ENCODE measurements at regions not wholly inside any gene's neighbourhood (a gene's known extent, or its start where the extent isn't known, plus 50 kb on each side); places are given as distances from the start of the nearest gene placed in this dataset.
A peak's percentile ranks its signal among the peaks of the same experiment; 100 is the strongest.

GRCh38 chr18:34158881-34159690 is 65.6 kb downstream of the NOL4 start:
- DNase-seq (ENCODE audit: low spot score) = peak; percentile 96
- Histone ChIP-seq H4K20me1 (replicated peaks; ENCODE audit: insufficient read depth) (peaks cover 4% of the 10 kb centered on the region), H3K4me2 (peak overlapping the region; percentile 98), H3K36me3 (ENCODE audit: insufficient read depth) (no peaks in the 10 kb centered on the region), H3K27ac (ENCODE audit: low read depth) (no peak overlapping the region), H3K27me3 (ENCODE audit: insufficient read depth) (peaks cover 36% of the 10 kb centered on the region), H3K9me2 (ENCODE audit: insufficient read depth) (no peaks in the 10 kb centered on the region), H3K4me1 (ENCODE audit: insufficient read depth) (peaks cover 8% of the 10 kb centered on the region; the same call in 1 of the 2 replicates), H3K79me2 (replicated peaks; ENCODE audit: insufficient read depth) (no peaks in the 10 kb centered on the region), H3F3A (replicated peaks; ENCODE audit: low read depth) (peaks cover 11% of the 10 kb centered on the region; the same call in 1 of the 2 replicates), H2AFZ (peak overlapping the region; percentile 99), H3K4me3 (peak overlapping the region; percentile 71)
- peaks cover 3% of the 10 kb centered on the region for H3K27me3 Mint-ChIP-seq (ENCODE audit: insufficient read depth, low read depth, poor library complexity)
- TF ChIP-seq, protein P1, sequence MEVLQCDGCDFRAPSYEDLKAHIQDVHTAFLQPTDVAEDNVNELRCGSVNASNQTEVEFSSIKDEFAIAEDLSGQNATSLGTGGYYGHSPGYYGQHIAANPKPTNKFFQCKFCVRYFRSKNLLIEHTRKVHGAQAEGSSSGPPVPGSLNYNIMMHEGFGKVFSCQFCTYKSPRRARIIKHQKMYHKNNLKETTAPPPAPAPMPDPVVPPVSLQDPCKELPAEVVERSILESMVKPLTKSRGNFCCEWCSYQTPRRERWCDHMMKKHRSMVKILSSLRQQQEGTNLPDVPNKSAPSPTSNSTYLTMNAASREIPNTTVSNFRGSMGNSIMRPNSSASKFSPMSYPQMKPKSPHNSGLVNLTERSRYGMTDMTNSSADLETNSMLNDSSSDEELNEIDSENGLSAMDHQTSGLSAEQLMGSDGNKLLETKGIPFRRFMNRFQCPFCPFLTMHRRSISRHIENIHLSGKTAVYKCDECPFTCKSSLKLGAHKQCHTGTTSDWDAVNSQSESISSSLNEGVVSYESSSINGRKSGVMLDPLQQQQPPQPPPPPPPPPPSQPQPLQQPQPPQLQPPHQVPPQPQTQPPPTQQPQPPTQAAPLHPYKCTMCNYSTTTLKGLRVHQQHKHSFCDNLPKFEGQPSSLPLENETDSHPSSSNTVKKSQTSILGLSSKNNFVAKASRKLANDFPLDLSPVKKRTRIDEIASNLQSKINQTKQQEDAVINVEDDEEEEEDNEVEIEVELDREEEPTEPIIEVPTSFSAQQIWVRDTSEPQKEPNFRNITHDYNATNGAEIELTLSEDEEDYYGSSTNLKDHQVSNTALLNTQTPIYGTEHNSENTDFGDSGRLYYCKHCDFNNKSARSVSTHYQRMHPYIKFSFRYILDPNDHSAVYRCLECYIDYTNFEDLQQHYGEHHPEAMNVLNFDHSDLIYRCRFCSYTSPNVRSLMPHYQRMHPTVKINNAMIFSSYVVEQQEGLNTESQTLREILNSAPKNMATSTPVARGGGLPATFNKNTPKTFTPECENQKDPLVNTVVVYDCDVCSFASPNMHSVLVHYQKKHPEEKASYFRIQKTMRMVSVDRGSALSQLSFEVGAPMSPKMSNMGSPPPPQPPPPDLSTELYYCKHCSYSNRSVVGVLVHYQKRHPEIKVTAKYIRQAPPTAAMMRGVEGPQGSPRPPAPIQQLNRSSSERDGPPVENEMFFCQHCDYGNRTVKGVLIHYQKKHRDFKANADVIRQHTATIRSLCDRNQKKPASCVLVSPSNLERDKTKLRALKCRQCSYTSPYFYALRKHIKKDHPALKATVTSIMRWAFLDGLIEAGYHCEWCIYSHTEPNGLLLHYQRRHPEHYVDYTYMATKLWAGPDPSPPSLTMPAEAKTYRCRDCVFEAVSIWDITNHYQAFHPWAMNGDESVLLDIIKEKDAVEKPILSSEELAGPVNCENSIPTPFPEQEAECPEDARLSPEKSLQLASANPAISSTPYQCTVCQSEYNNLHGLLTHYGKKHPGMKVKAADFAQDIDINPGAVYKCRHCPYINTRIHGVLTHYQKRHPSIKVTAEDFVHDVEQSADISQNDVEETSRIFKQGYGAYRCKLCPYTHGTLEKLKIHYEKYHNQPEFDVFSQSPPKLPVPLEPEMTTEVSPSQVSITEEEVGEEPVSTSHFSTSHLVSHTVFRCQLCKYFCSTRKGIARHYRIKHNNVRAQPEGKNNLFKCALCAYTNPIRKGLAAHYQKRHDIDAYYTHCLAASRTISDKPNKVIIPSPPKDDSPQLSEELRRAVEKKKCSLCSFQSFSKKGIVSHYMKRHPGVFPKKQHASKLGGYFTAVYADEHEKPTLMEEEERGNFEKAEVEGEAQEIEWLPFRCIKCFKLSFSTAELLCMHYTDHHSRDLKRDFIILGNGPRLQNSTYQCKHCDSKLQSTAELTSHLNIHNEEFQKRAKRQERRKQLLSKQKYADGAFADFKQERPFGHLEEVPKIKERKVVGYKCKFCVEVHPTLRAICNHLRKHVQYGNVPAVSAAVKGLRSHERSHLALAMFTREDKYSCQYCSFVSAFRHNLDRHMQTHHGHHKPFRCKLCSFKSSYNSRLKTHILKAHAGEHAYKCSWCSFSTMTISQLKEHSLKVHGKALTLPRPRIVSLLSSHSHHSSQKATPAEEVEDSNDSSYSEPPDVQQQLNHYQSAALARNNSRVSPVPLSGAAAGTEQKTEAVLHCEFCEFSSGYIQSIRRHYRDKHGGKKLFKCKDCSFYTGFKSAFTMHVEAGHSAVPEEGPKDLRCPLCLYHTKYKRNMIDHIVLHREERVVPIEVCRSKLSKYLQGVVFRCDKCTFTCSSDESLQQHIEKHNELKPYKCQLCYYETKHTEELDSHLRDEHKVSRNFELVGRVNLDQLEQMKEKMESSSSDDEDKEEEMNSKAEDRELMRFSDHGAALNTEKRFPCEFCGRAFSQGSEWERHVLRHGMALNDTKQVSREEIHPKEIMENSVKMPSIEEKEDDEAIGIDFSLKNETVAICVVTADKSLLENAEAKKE (CRISPR knock-in tag; IDR thresholded peaks at IDR 0.05) = no peak
- TF ChIP-seq CTCF (conservative IDR thresholded peaks at IDR 0.05; ENCODE audit: low read depth in 2 of 2) (peak; percentile 39 to 81; a peak in 3 of 4 replicates), POLR2AphosphoS5 (IDR thresholded peaks at IDR 0.05; ENCODE audit: low read depth) (peak; percentile 38), CREB1 (CRISPR knock-in tag; IDR thresholded peaks at IDR 0.05; ENCODE audit: low read depth) (peak; percentile 34), STAT1 (IDR thresholded peaks at IDR 0.05; ENCODE audit: unreplicated experiment) (no peak)
- H3K9me3 Mint-ChIP-seq = no peaks in the 10 kb centered on the region
- H3K4me1 Mint-ChIP-seq = peaks cover 10% of the 10 kb centered on the region
- ATAC-seq = peak; percentile 96
- H3K27ac Mint-ChIP-seq = no peak overlapping the region; the same call in 1 of the 2 replicates
- peak overlapping the region; percentile 79 for H3K4me3 Mint-ChIP-seq
- no peaks in the 10 kb centered on the region for H3K36me3 Mint-ChIP-seq (ENCODE audit: low read depth)

All from GM23338 (cell line).